Chondrocyte (in vitro differentiated cells): ENCODE measurements at regions not wholly inside any gene's neighbourhood (a gene's known extent, or its start where the extent isn't known, plus 50 kb on each side); places are given as distances from the start of the nearest gene placed in this dataset.

Experiments
- DNase-seq: peaks from one replicate; pipeline ENCODE4 v3.0.0; 2021; ENCODE audit warnings: mixed read lengths, low spot score
- H3K27ac Mint-ChIP-seq: one replicate; pipeline ENCODE4 v1.8.0; 2021; ENCODE audit warnings: mild to moderate bottlenecking, moderate library complexity, mixed read lengths; ENCODE audit not compliant: unreplicated experiment
- H3K27me3 Mint-ChIP-seq: 2 replicates; pipeline ENCODE4 v1.8.0; 2021; ENCODE audit warnings: low read depth, mixed read lengths
- H3K36me3 Mint-ChIP-seq: 2 replicates; pipeline ENCODE4 v1.8.0; 2021; ENCODE audit warnings: low read depth, mixed read lengths
- H3K4me1 Mint-ChIP-seq: 2 replicates; pipeline ENCODE4 v1.8.0; 2021; ENCODE audit warnings: low read depth, mild to moderate bottlenecking, mixed read lengths
- H3K4me3 Mint-ChIP-seq: one replicate; pipeline ENCODE4 v1.8.0; 2021; ENCODE audit warnings: mild to moderate bottlenecking, moderate library complexity, mixed read lengths; ENCODE audit not compliant: unreplicated experiment
- H3K9me3 Mint-ChIP-seq: 2 replicates; pipeline ENCODE4 v1.8.0; 2021; ENCODE audit warnings: low read depth, mixed read lengths
- TF ChIP-seq, protein P1 (sequence below): fragments of 200-600 bp; sonication (generic); IDR thresholded peaks from 2 replicates; pipeline ENCODE4 v1.5.0; 2021; ENCODE audit warnings: antibody characterized with exemption, mild to moderate bottlenecking, moderate library complexity

- no peak for DNase-seq
- H3K4me3 Mint-ChIP-seq = no peak overlapping the region
- peaks cover 3% of the 10 kb centered on the region for H3K9me3 Mint-ChIP-seq
- H3K27ac Mint-ChIP-seq = no peak overlapping the region
- peaks cover 1% of the 10 kb centered on the region for H3K36me3 Mint-ChIP-seq
- peaks cover 7% of the 10 kb centered on the region for H3K4me1 Mint-ChIP-seq
- TF ChIP-seq, protein P1, sequence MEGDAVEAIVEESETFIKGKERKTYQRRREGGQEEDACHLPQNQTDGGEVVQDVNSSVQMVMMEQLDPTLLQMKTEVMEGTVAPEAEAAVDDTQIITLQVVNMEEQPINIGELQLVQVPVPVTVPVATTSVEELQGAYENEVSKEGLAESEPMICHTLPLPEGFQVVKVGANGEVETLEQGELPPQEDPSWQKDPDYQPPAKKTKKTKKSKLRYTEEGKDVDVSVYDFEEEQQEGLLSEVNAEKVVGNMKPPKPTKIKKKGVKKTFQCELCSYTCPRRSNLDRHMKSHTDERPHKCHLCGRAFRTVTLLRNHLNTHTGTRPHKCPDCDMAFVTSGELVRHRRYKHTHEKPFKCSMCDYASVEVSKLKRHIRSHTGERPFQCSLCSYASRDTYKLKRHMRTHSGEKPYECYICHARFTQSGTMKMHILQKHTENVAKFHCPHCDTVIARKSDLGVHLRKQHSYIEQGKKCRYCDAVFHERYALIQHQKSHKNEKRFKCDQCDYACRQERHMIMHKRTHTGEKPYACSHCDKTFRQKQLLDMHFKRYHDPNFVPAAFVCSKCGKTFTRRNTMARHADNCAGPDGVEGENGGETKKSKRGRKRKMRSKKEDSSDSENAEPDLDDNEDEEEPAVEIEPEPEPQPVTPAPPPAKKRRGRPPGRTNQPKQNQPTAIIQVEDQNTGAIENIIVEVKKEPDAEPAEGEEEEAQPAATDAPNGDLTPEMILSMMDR = no peak
- H3K27me3 Mint-ChIP-seq = peaks cover 26% of the 10 kb centered on the region
These were observed 193.8 kb downstream of the NRP2 start for GRCh38 chr2:205876127-205876526.

- H3K27me3 Mint-ChIP-seq = peaks cover 7% of the 10 kb centered on the region
- H3K4me3 Mint-ChIP-seq = no peak overlapping the region
- DNase-seq = no peak
- peaks cover 3% of the 10 kb centered on the region for H3K9me3 Mint-ChIP-seq
- H3K36me3 Mint-ChIP-seq = no peaks in the 10 kb centered on the region
- peaks cover 3% of the 10 kb centered on the region for H3K4me1 Mint-ChIP-seq
- no peak overlapping the region for H3K27ac Mint-ChIP-seq
- TF ChIP-seq, protein P1 = no peak
These were observed 190.4 kb downstream of the NRP2 start for GRCh38 chr2:205872716-205873115.

DNA sequence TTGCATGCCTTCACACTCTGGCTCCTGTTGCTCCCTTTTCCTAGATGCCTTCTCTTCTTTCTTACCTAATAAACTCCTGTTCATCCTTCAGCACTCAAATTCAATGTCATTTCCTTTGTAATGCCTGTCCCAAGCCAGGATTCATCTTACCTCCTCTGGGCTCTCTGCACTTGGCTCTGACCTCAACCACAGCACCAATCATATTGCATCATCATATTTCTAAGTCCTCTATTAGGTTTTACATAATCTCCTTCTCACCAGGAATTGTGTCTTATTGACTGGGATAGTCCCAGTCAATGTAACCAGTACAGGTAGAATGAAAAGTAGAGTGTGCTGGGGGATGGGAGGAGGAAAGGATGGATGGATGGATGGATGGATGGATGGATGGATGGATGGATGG is 187.1 kb downstream of the NRP2 start:
- H3K4me3 Mint-ChIP-seq = no peak overlapping the region
- H3K9me3 Mint-ChIP-seq = peaks cover 2% of the 10 kb centered on the region
- no peak for DNase-seq
- no peaks in the 10 kb centered on the region for H3K36me3 Mint-ChIP-seq
- H3K27me3 Mint-ChIP-seq = peaks cover 5% of the 10 kb centered on the region
- TF ChIP-seq, protein P1 = no peak
- no peak overlapping the region for H3K27ac Mint-ChIP-seq
- H3K4me1 Mint-ChIP-seq = peaks cover 17% of the 10 kb centered on the region

- H3K27ac Mint-ChIP-seq = no peak overlapping the region
- H3K27me3 Mint-ChIP-seq = peaks cover 4% of the 10 kb centered on the region
- H3K4me1 Mint-ChIP-seq = peaks cover 17% of the 10 kb centered on the region
- H3K4me3 Mint-ChIP-seq = no peak overlapping the region
- H3K36me3 Mint-ChIP-seq = no peaks in the 10 kb centered on the region
- H3K9me3 Mint-ChIP-seq = no peaks in the 10 kb centered on the region
- DNase-seq = no peak
- TF ChIP-seq, protein P1 = no peak
These were observed 186.6 kb downstream of the NRP2 start for GRCh38 chr2:205868773-205869333.

- TF ChIP-seq, protein P1 = no peak
- Mint-ChIP-seq H3K27ac (no peak overlapping the region), H3K9me3 (no peaks in the 10 kb centered on the region), H3K4me1 (peaks cover 17% of the 10 kb centered on the region), H3K36me3 (no peaks in the 10 kb centered on the region), H3K27me3 (peaks cover under 1% of the 10 kb centered on the region), H3K4me3 (no peak overlapping the region)
- no peak for DNase-seq
These were observed 185.8 kb downstream of the NRP2 start for GRCh38 chr2:205868053-205868452.
